GM03348 (cell line): ENCODE measurements at regions not wholly inside any gene's neighbourhood (a gene's known extent, or its start where the extent isn't known, plus 50 kb on each side); places are given as distances from the start of the nearest gene placed in this dataset.

ENCODE experiments used
- DNase-seq: peaks from one replicate; pipeline ENCODE4 v3.0.0; 2012; ENCODE audit warnings: low spot score

GRCh38 chr9:16133556-16134227 is 580.8 kb downstream of the CCDC171 start:
- peak; percentile 74 for DNase-seq

- DNase-seq = no peak
Observed at GRCh38 chr9:16134351-16134750, 581.5 kb downstream of the CCDC171 start.

GRCh38 chr9:16135968-16136367 is 583.1 kb downstream of the CCDC171 start:
- DNase-seq = no peak

GRCh38 chr9:16136451-16136850 is 583.6 kb downstream of the CCDC171 start:
- DNase-seq = no peak

GRCh38 chr9:16136961-16137360 is 584.1 kb downstream of the CCDC171 start:
- DNase-seq = peak; percentile 71

GRCh38 chr9:16138561-16139491 is 586.0 kb downstream of the CCDC171 start:
- DNase-seq = peak; percentile 64

GRCh38 chr9:16139774-16140173 is 586.9 kb downstream of the CCDC171 start:
- DNase-seq = no peak

GRCh38 chr9:16143310-16143709 is 590.5 kb downstream of the CCDC171 start:
- no peak for DNase-seq

GRCh38 chr9:16143947-16144890 is 591.4 kb downstream of the CCDC171 start:
- no peak for DNase-seq

GRCh38 chr9:16145196-16145950 is 592.5 kb downstream of the CCDC171 start:
- no peak for DNase-seq

GRCh38 chr9:16147726-16148125 is 594.9 kb downstream of the CCDC171 start:
- no peak for DNase-seq

- DNase-seq = no peak
Observed at GRCh38 chr9:16150501-16150900, 597.7 kb downstream of the CCDC171 start.

- DNase-seq = no peak
Observed at GRCh38 chr9:16150938-16151650, 598.3 kb downstream of the CCDC171 start.

- no peak for DNase-seq
Observed at GRCh38 chr9:16152276-16153101, 599.6 kb downstream of the CCDC171 start.

- DNase-seq = no peak
Observed at GRCh38 chr9:16153221-16153620, 600.4 kb downstream of the CCDC171 start.

- no peak for DNase-seq
Observed at GRCh38 chr9:16153741-16154140, 600.9 kb downstream of the CCDC171 start.

- peak; percentile 54 for DNase-seq
Observed at GRCh38 chr9:16154521-16155078, 601.8 kb downstream of the CCDC171 start.

GRCh38 chr9:16155878-16156277 is 603.0 kb downstream of the CCDC171 start:
- DNase-seq = no peak

GRCh38 chr9:16157216-16157615 is 604.4 kb downstream of the CCDC171 start:
- no peak for DNase-seq
